C4-2B (cell line): ENCODE measurements at regions not wholly inside any gene's neighbourhood (a gene's known extent, or its start where the extent isn't known, plus 50 kb on each side); places are given as distances from the start of the nearest gene placed in this dataset.

Experiments used
- H3K27ac ChIP-seq: fragments of 450-650 bp; 2 replicates; pipeline ENCODE4 v1.5.1; 2017
- ZFX ChIP-seq: fragments of 450-650 bp; IDR thresholded peaks from 2 replicates; pipeline ENCODE4 v1.6.1; 2017
- TF ChIP-seq, protein P1 (sequence below): fragments of 450-650 bp; conservative IDR thresholded peaks from 2 replicates; pipeline ENCODE4 v1.5.1; 2017; ENCODE audit warnings: mild to moderate bottlenecking

DNA sequence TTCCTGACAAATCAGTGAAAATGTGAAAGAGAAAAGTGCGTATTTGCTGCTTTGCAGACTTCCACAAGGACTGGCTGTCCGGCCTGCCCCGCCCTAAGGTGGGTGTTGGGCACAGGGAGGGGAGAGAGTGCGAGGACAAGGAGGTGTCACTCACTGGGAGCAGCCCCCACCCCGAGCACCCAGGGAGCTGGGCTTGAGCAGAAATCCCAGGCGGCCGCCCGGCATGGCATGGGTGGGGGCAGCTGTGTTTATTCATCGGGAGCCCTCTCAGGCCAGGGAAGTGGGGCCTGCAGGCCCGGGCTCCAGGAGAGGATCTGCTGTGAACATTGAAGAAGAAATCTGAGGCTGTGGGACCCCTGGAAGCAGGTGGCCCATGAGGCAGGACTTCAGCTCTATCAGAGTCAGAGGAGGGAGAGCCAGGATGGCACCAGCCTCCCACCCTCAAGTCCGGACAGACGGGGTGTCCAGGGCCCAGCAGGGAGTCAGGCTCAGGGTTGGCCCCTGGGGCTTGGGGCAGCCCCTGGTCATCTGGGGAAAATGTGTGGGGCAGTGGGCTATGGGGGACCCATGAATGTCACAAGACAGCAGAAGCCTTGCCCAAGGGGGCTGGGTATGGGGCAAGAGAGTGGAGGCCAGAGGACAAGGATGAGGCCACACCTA, 164.4 kb upstream of the PPP2R2D start:
- TF ChIP-seq, protein P1, sequence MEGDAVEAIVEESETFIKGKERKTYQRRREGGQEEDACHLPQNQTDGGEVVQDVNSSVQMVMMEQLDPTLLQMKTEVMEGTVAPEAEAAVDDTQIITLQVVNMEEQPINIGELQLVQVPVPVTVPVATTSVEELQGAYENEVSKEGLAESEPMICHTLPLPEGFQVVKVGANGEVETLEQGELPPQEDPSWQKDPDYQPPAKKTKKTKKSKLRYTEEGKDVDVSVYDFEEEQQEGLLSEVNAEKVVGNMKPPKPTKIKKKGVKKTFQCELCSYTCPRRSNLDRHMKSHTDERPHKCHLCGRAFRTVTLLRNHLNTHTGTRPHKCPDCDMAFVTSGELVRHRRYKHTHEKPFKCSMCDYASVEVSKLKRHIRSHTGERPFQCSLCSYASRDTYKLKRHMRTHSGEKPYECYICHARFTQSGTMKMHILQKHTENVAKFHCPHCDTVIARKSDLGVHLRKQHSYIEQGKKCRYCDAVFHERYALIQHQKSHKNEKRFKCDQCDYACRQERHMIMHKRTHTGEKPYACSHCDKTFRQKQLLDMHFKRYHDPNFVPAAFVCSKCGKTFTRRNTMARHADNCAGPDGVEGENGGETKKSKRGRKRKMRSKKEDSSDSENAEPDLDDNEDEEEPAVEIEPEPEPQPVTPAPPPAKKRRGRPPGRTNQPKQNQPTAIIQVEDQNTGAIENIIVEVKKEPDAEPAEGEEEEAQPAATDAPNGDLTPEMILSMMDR, result no peak
- TF ChIP-seq ZFX, result no peak
- no peak overlapping the region for H3K27ac ChIP-seq

DNA sequence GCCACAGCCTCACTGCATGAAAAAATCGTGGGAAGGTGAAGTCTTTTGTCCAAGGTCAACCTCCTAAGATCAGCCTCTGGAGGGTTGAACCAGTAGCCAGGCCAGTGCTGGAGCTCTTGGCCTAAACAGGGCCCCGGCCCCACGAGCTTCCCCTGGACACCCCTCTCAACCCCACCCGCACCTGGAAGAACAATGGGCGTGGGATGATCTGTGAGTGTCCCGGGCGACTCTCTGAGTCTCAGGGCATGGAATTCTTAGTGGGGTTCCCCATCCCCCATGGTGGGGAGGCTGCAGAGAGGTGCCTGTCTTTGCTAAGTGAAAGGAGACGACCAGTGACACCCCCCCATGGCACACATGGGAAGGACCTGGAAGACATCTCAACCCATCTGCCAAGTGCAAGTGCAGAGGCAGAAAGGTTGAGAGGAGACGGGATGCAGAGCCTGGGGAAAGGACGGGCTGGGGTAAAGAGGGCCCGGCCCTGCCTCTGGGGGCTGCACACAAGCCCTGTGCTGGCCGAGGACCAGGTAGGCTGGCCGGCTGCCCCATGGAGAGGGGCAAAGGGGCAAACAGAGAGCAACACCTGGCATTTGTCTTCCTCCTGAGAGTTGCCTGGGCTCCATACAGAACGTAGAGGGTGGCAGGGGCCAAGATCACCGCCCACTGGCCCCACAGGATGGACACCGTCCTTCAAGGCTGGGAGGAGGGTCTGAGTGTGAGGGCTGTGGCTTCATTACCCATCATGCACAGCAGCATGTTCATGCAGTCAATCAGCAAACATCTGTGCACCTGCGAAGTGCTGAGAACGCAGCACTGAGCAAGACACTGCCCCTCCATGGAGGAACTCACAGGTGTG, 163.0 kb upstream of the PPP2R2D start:
- TF ChIP-seq ZFX, result no peak
- TF ChIP-seq, protein P1, result no peak
- no peak overlapping the region for H3K27ac ChIP-seq

DNA sequence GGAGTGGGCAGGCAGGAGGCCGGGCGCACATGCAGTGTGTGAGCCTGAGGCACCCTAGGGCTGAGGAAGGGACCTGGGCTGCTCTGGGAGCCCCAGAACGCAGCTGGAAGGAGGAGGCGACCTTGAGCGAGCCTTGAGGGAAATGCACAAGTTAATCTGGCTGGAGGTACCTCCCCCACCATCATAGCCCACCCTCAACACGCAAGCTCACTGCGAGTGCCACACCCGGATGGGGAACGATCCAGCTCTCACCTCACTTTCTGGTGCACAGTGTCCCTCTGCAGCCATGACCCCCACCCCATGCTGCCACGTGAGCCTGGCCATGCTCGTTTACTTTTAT, 162.4 kb upstream of the PPP2R2D start:
- TF ChIP-seq, protein P1, result no peak
- no peak for TF ChIP-seq ZFX
- H3K27ac ChIP-seq, result no peak overlapping the region

DNA sequence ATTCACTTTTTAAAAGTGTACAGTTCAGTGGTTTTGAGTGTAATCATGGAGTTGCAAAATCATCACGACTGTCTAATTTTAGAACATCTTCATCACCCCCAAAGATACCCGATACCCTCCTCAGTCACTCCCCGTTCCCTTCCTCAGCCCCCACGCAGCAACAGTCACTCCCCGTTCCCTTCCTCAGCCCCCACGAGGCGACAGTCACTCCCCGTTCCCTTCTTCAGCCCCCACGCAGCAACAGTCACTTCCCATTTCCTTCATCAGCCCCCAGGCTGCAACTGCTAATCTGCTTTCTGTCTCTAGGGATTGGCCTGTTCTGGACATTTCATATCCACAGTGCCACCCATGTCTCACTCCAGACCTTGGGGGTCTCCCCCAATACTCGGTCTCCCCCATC, 161.6 kb upstream of the PPP2R2D start:
- TF ChIP-seq ZFX, result no peak
- TF ChIP-seq, protein P1, result no peak
- H3K27ac ChIP-seq, result no peak overlapping the region

DNA sequence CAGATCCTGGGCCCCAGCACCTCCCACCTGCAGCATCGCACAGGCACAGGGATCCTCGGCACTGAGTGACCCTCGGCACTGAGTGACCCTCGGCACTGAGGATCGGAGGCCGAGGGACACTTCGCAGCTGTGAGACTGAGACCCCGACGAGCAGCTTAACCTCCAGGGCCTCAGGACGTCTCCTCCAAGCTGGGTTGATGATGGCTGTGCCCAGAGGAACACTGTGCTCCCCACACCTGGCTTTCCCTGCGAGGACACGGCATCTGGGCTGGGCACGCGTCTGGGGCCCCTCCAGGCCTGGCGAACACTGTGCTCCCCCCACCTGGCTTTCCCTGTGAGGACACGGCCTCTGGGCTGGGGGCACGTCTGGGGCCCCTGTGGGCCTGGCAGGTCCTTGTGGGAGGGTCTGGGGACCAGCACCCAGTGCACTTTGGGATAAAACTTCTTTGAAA, 158.3 kb upstream of the PPP2R2D start:
- no peak for TF ChIP-seq ZFX
- TF ChIP-seq, protein P1, result no peak
- no peak overlapping the region for H3K27ac ChIP-seq

DNA sequence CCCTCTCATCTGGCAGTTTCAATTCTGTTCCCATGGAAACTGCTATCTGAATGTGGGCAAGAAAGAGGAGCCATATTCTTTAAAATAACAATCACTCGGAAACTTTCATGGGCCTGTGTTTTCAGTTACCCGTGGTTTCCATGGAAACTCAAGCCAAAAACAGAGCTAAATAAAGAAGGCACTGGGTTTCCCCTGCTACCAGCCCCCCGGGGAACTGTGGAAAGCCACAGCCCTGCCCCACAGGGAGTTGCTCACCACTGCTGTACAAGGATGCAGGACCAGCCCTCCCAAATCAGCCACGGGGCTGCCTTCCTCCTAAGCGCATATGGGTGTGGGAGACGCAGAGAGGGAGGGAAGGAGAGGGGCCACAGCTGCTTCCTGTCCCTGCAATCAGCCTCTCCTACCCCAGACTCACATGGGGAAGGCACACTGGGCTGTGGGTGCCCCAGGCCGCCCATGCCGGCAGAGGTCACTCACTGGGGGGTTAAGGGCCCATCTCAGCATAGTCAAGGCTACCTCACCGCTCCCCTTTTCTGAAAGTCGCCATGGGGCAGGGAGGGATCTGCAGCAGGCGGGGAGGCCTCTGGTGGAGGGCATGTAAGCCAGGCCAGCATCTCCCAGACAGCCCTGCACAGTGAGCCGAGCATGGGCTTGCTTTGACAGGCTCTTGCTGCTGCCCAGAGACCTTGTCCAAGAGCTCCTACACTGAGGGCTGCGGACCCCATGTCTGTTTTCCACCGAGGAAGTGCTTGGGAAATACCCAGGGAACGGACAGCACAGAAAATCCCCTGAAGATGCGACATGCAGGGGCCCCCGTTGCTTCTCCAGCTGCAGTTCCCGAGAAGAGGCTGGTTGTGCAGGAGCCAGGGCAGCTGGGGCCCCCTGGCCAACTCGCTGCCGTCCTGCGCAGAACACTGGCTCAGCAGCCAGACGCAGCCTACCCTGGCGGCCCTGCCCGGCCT, 157.3 kb upstream of the PPP2R2D start:
- TF ChIP-seq, protein P1, result no peak
- no peak for TF ChIP-seq ZFX
- no peak overlapping the region for H3K27ac ChIP-seq
